ENCODE measurements at regions not wholly inside any gene's neighbourhood (a gene's known extent, or its start where the extent isn't known, plus 50 kb on each side); places are given as distances from the start of the nearest gene placed in this dataset.

DNA sequence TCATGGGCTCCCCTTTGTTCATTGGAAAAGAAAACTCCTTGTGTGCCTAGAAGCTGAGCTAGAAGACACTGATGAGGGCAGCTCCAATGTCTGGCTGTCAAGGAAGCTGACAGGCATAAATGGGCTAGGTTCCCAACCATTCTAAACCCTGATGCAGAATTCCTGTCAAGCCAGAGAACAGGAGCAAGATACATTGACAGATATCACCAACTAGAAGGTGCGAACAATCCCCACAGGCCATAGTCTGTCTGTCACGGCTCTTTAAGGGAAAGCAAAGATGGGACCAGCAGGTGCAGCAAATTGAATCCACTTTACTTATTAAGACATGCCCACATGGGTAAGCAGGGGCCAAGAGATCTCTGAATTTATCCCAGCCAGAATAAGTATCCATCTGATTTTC is 617.9 kb upstream of the POT1 start:
- Mint-ChIP-seq H3K36me3 (ENCODE audit: low read depth) (no peaks in the 10 kb centered on the region), H3K4me3 (no peak overlapping the region), H3K27ac (no peak overlapping the region), H3K4me1 (no peaks in the 10 kb centered on the region), H3K27me3 (no peaks in the 10 kb centered on the region), H3K9me3 (peaks cover 7% of the 10 kb centered on the region)
- ATAC-seq (replicated peaks), result no peak

DNA sequence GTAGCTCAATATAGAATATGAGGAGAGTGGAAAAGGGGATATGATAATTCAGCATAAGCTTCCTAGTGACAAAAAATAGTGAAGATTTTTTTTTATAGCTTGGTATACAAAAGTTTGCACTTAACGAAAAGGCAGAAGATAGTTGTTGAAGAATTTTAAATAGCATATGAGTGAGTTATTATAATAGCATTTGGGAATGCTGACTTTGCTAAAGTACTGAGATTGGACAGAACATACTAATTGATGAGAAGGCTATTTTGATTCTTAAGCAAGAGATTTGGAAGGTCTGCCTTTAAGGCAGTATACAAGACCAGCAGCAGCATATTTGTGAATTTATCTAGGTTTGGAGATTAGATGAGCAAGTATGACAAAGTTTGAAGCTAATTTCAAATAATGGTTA is 600.9 kb upstream of the POT1 start:
- Mint-ChIP-seq H3K4me1 (no peaks in the 10 kb centered on the region), H3K27me3 (no peaks in the 10 kb centered on the region), H3K36me3 (ENCODE audit: low read depth) (no peaks in the 10 kb centered on the region), H3K9me3 (peaks cover 9% of the 10 kb centered on the region), H3K27ac (no peak overlapping the region), H3K4me3 (no peak overlapping the region)
- no peak for ATAC-seq (replicated peaks)

GRCh38 chr7:125529249-125529648 is 599.6 kb upstream of the POT1 start:
- Mint-ChIP-seq H3K27ac (no peak overlapping the region), H3K4me1 (no peaks in the 10 kb centered on the region), H3K9me3 (peaks cover 5% of the 10 kb centered on the region), H3K4me3 (no peak overlapping the region), H3K27me3 (no peaks in the 10 kb centered on the region), H3K36me3 (ENCODE audit: low read depth) (no peaks in the 10 kb centered on the region)
- no peak for ATAC-seq (replicated peaks)

DNA sequence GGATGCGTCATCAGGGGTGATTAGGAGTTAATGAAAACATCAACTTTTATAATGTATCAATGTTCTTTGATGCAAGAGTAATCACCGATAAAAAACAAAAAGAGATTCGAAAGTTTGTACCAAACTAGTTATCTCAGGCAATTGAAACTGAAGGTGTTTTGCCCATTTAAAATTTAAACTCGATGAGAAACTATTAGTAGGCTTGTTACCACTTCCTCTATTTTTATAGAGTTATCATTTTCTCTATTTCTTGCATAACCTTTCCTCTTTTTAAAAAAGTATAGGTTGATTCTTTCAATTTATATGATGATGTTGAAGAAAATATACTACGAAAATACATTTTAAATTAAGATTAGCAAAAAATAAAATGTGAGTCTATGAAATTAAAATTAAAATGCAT is 597.3 kb upstream of the POT1 start:
- peaks cover 10% of the 10 kb centered on the region for H3K9me3 Mint-ChIP-seq
- no peak overlapping the region for H3K27ac Mint-ChIP-seq
- no peak for ATAC-seq (replicated peaks)
- H3K27me3 Mint-ChIP-seq, result no peaks in the 10 kb centered on the region
- H3K36me3 Mint-ChIP-seq (ENCODE audit: low read depth), result no peaks in the 10 kb centered on the region
- H3K4me3 Mint-ChIP-seq, result no peak overlapping the region
- no peaks in the 10 kb centered on the region for H3K4me1 Mint-ChIP-seq

DNA sequence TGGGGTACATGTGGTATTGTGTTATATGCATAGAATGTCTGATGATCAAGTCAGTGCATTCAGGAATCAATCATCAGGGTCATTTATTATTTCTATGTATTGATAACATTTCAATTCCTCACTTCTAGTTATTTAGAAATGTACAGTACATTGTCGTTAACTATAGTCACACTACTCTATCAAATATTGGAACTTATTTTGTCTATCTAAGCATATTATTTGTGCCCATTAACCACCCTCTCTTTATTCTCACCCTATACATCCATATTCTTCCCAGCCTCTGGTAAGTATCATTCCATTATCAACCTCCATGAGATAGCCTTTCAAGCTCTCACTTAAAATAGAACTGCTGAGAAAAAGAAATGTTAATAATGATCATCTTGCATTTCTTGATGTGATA is 596.5 kb upstream of the POT1 start:
- Mint-ChIP-seq H3K4me1 (no peaks in the 10 kb centered on the region), H3K36me3 (ENCODE audit: low read depth) (no peaks in the 10 kb centered on the region), H3K27me3 (no peaks in the 10 kb centered on the region), H3K4me3 (no peak overlapping the region), H3K9me3 (peaks cover 7% of the 10 kb centered on the region), H3K27ac (no peak overlapping the region)
- ATAC-seq (replicated peaks), result no peak

GRCh38 chr7:125516194-125516593 is 586.6 kb upstream of the POT1 start:
- Mint-ChIP-seq H3K9me3 (peaks cover 9% of the 10 kb centered on the region), H3K36me3 (ENCODE audit: low read depth) (no peaks in the 10 kb centered on the region), H3K4me1 (no peaks in the 10 kb centered on the region), H3K27me3 (no peaks in the 10 kb centered on the region), H3K4me3 (no peak overlapping the region), H3K27ac (no peak overlapping the region)
- ATAC-seq (replicated peaks), result no peak

- Mint-ChIP-seq H3K27ac (no peak overlapping the region), H3K9me3 (no peaks in the 10 kb centered on the region), H3K27me3 (no peaks in the 10 kb centered on the region), H3K4me3 (no peak overlapping the region), H3K36me3 (ENCODE audit: low read depth) (no peaks in the 10 kb centered on the region), H3K4me1 (no peaks in the 10 kb centered on the region)
- ATAC-seq (replicated peaks), result no peak
Observed at GRCh38 chr7:125512373-125512772, 582.7 kb upstream of the POT1 start.

GRCh38 chr7:125511310-125511709 is 581.7 kb upstream of the POT1 start:
- Mint-ChIP-seq H3K4me1 (no peaks in the 10 kb centered on the region), H3K27me3 (no peaks in the 10 kb centered on the region), H3K4me3 (no peak overlapping the region), H3K9me3 (no peaks in the 10 kb centered on the region), H3K36me3 (ENCODE audit: low read depth) (no peaks in the 10 kb centered on the region), H3K27ac (no peak overlapping the region)
- ATAC-seq (replicated peaks), result no peak

- ATAC-seq (replicated peaks), result no peak
- Mint-ChIP-seq H3K27me3 (no peaks in the 10 kb centered on the region), H3K27ac (no peak overlapping the region), H3K4me3 (no peak overlapping the region), H3K9me3 (peaks cover 11% of the 10 kb centered on the region), H3K36me3 (ENCODE audit: low read depth) (no peaks in the 10 kb centered on the region), H3K4me1 (no peaks in the 10 kb centered on the region)
Observed at GRCh38 chr7:125506331-125506730, 576.7 kb upstream of the POT1 start.

- H3K9me3 Mint-ChIP-seq, result peaks cover 16% of the 10 kb centered on the region
- H3K27ac Mint-ChIP-seq, result no peak overlapping the region
- no peak for ATAC-seq (replicated peaks)
- H3K27me3 Mint-ChIP-seq, result no peaks in the 10 kb centered on the region
- no peaks in the 10 kb centered on the region for H3K36me3 Mint-ChIP-seq (ENCODE audit: low read depth)
- H3K4me3 Mint-ChIP-seq, result no peak overlapping the region
- no peaks in the 10 kb centered on the region for H3K4me1 Mint-ChIP-seq
Observed at GRCh38 chr7:125504848-125505247, 575.2 kb upstream of the POT1 start.

DNA sequence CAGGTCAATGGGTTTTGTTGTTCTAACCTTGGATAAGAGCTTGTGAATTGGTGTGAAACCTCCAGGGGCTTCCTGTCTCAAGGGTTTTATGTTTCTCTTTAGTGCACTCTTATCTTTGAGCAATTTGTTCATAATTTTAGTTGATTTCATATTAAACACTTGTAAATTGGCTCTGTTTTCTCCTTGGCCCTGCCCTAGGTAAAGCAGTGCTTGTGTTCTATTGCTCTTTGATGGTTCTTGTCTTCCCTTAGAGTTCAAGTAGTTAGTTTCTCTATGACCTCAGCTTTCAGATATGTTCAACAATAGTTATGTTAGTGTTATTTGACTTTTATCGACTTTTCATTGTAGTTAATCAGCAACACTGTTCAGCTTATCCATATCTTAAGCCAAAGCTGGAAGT is 566.4 kb upstream of the POT1 start:
- H3K9me3 Mint-ChIP-seq, result peaks cover 10% of the 10 kb centered on the region
- no peaks in the 10 kb centered on the region for H3K4me1 Mint-ChIP-seq
- no peak overlapping the region for H3K4me3 Mint-ChIP-seq
- no peaks in the 10 kb centered on the region for H3K27me3 Mint-ChIP-seq
- H3K36me3 Mint-ChIP-seq (ENCODE audit: low read depth), result no peaks in the 10 kb centered on the region
- H3K27ac Mint-ChIP-seq, result no peak overlapping the region
- ATAC-seq (replicated peaks), result no peak

- no peaks in the 10 kb centered on the region for H3K36me3 Mint-ChIP-seq (ENCODE audit: low read depth)
- H3K4me3 Mint-ChIP-seq, result no peak overlapping the region
- no peaks in the 10 kb centered on the region for H3K27me3 Mint-ChIP-seq
- H3K4me1 Mint-ChIP-seq, result no peaks in the 10 kb centered on the region
- no peak overlapping the region for H3K27ac Mint-ChIP-seq
- peaks cover 6% of the 10 kb centered on the region for H3K9me3 Mint-ChIP-seq
- ATAC-seq (replicated peaks), result no peak
Observed at GRCh38 chr7:125492521-125492920, 562.9 kb upstream of the POT1 start.

GRCh38 chr7:125491137-125491536 is 561.5 kb upstream of the POT1 start:
- Mint-ChIP-seq H3K4me3 (no peak overlapping the region), H3K9me3 (peaks cover 11% of the 10 kb centered on the region), H3K36me3 (ENCODE audit: low read depth) (no peaks in the 10 kb centered on the region), H3K27me3 (no peaks in the 10 kb centered on the region), H3K4me1 (no peaks in the 10 kb centered on the region), H3K27ac (no peak overlapping the region)
- ATAC-seq (replicated peaks), result no peak

DNA sequence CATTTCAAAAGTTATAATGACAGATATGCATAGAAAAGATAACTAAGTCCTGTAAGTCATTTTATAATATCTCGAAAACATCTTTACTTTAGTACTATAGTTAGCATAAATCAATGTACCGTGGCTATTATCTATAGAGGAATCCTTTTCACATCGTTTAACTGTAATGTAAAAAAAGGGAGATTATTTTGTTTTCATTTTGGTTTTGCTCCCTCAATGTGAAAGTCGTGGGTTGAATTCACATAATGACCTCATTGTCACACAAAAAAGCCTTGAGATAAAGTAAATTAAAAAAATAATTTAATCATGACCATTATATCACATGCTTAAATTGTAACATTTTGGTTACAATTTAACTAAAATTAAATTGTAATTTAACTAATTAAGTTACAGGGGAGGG is 560.5 kb upstream of the POT1 start:
- H3K27ac Mint-ChIP-seq, result no peak overlapping the region
- peaks cover 11% of the 10 kb centered on the region for H3K9me3 Mint-ChIP-seq
- no peak overlapping the region for H3K4me3 Mint-ChIP-seq

GRCh38 chr7:125485223-125485622 is 555.6 kb upstream of the POT1 start:
- no peak for ATAC-seq (replicated peaks)
- Mint-ChIP-seq H3K4me3 (no peak overlapping the region), H3K4me1 (no peaks in the 10 kb centered on the region), H3K27me3 (no peaks in the 10 kb centered on the region), H3K9me3 (peaks cover 8% of the 10 kb centered on the region), H3K27ac (no peak overlapping the region), H3K36me3 (ENCODE audit: low read depth) (no peaks in the 10 kb centered on the region)

More for the DNA sequence above, 560.5 kb upstream of the POT1 start:
- ATAC-seq (replicated peaks), result no peak
- Mint-ChIP-seq H3K4me1 (no peaks in the 10 kb centered on the region), H3K36me3 (ENCODE audit: low read depth) (no peaks in the 10 kb centered on the region), H3K27me3 (no peaks in the 10 kb centered on the region)

GRCh38 chr7:125484755-125485154 is 555.1 kb upstream of the POT1 start:
- H3K27me3 Mint-ChIP-seq, result no peaks in the 10 kb centered on the region
- H3K27ac Mint-ChIP-seq, result no peak overlapping the region
- H3K9me3 Mint-ChIP-seq, result peaks cover 8% of the 10 kb centered on the region
- H3K4me1 Mint-ChIP-seq, result no peaks in the 10 kb centered on the region
- no peaks in the 10 kb centered on the region for H3K36me3 Mint-ChIP-seq (ENCODE audit: low read depth)
- ATAC-seq (replicated peaks), result no peak
- H3K4me3 Mint-ChIP-seq, result no peak overlapping the region

Measured in activated T-helper 17 cell treated with anti-CD3 and anti-CD28 coated beads, Interleukin-2, amount 50 U/mL, for 72 hours (primary cell).